HEK293 (cell line): ENCODE measurements at regions not wholly inside any gene's neighbourhood (a gene's known extent, or its start where the extent isn't known, plus 50 kb on each side); places are given as distances from the start of the nearest gene placed in this dataset.

Experiments used
- CTCF ChIA-PET: fragments of 350-600 bp; formaldehyde crosslinking; extraction: SDS; loops from one replicate; lab custom pipeline; 2021; ENCODE audit warnings: antibody characterized with exemption; lab: Yijun Ruan, JAX
- POLR2A ChIA-PET: fragments of 300-600 bp; formaldehyde crosslinking; extraction: SDS; loops from one replicate; lab custom pipeline; 2020; ENCODE audit warnings: antibody characterized with exemption, inconsistent platforms; lab: Yijun Ruan, JAX
- H3K27ac ChIP-seq: fragments of 200-500 bp; sonication (Bioruptor generic); 2 replicates; pipeline ENCODE4 v1.5.1; 2014; ENCODE audit warnings: low read depth, low read length, control low read depth, inconsistent platforms; ENCODE audit errors: extremely low read depth
- H3K36me3 ChIP-seq, 2 experiments: fragments of 200-500 bp in 1 of 2; sonication (Bioruptor generic) in 1 of 2; 1 replicate in 1 of 2; 2 replicates in 1 of 2; pipeline ENCODE4 v1.5.1; 2014 to 2017; ENCODE audit warnings: inconsistent platforms in 2 of 2, low read length in 2 of 2; ENCODE audit not compliant: control insufficient read depth in 2 of 2, insufficient read depth in 1 of 2
- H3K4me1 ChIP-seq: fragments of 200-500 bp; sonication (Bioruptor generic); 2 replicates; pipeline ENCODE4 v1.5.1; 2014; ENCODE audit warnings: mild to moderate bottlenecking, low read length, inconsistent platforms; ENCODE audit not compliant: control insufficient read depth, insufficient read depth
- H3K4me3 ChIP-seq: 2 replicates; pipeline ENCODE4 v1.5.1; 2011; ENCODE audit warnings: low read depth, mild to moderate bottlenecking, control low read depth, low read length, moderate library complexity
- H3K9me3 ChIP-seq: fragments of 200-500 bp; sonication (Bioruptor generic); 2 replicates; pipeline ENCODE4 v1.5.1; 2014; ENCODE audit warnings: low read depth, low read length, inconsistent platforms; ENCODE audit not compliant: control insufficient read depth, insufficient read depth
- EGR2 ChIP-seq: fragments of 450-650 bp; formaldehyde crosslinking; IDR thresholded peaks from 2 replicates; pipeline ENCODE4 v1.5.1; 2016; ENCODE audit warnings: low read depth, missing biosample characterization, missing genetic modification characterization
- IKZF3 ChIP-seq: fragments of 450-650 bp; IDR thresholded peaks from 2 replicates; pipeline ENCODE4 v1.5.0; 2018; ENCODE audit warnings: missing biosample characterization, mild to moderate bottlenecking, missing genetic modification characterization, moderate library complexity
- REPIN1 ChIP-seq: fragments of 450-650 bp; formaldehyde crosslinking; IDR thresholded peaks from 2 replicates; pipeline ENCODE4 v1.5.1; 2017; ENCODE audit warnings: missing biosample characterization, missing genetic modification characterization, low read depth
- SCRT2 ChIP-seq: fragments of 450-650 bp; formaldehyde crosslinking; IDR thresholded peaks from 2 replicates; pipeline ENCODE4 v1.5.1; 2016; ENCODE audit warnings: missing biosample characterization, missing genetic modification characterization
- SETDB1 ChIP-seq: IDR thresholded peaks from one replicate; pipeline ENCODE4 v1.6.1; 2017; ENCODE audit warnings: mild to moderate bottlenecking, low read length, moderate library complexity, mixed read lengths; ENCODE audit not compliant: insufficient read length
- SP7 ChIP-seq: fragments of 450-650 bp; formaldehyde crosslinking; IDR thresholded peaks from 2 replicates; pipeline ENCODE4 v1.5.1; 2016; ENCODE audit warnings: missing biosample characterization, missing genetic modification characterization
- WT1 ChIP-seq: fragments of 450-650 bp; formaldehyde crosslinking; IDR thresholded peaks from 2 replicates; pipeline ENCODE4 v1.5.1; 2016; ENCODE audit warnings: missing biosample characterization, missing genetic modification characterization
- ZBTB26 ChIP-seq: fragments of 450-650 bp; formaldehyde crosslinking; optimal IDR thresholded peaks from 2 replicates; pipeline ENCODE3; 2016; ENCODE audit warnings: missing biosample characterization, mild to moderate bottlenecking, missing genetic modification characterization
- ZEB2 ChIP-seq: fragments of 450-650 bp; formaldehyde crosslinking; IDR thresholded peaks from 2 replicates; pipeline ENCODE4 v1.5.1; 2016; ENCODE audit warnings: missing biosample characterization, missing genetic modification characterization
- ZNF155 ChIP-seq: fragments of 450-650 bp; formaldehyde crosslinking; IDR thresholded peaks from 2 replicates; pipeline ENCODE4 v1.5.1; 2016; ENCODE audit warnings: missing biosample characterization, missing genetic modification characterization
- ZNF16 ChIP-seq: fragments of 450-650 bp; formaldehyde crosslinking; IDR thresholded peaks from 2 replicates; pipeline ENCODE4 v1.5.1; 2016; ENCODE audit warnings: low read depth, missing biosample characterization, missing genetic modification characterization
- ZNF221 ChIP-seq: fragments of 450-650 bp; formaldehyde crosslinking; IDR thresholded peaks from 2 replicates; pipeline ENCODE4 v1.5.1; 2017; ENCODE audit warnings: missing biosample characterization, missing genetic modification characterization, borderline replicate concordance
- ZNF549 ChIP-seq: fragments of 450-650 bp; IDR thresholded peaks from 2 replicates; pipeline ENCODE4 v1.5.1; 2018; ENCODE audit warnings: missing biosample characterization, missing genetic modification characterization, mild to moderate bottlenecking, inconsistent platforms, moderate library complexity
- ZNF621 ChIP-seq: fragments of 450-650 bp; formaldehyde crosslinking; IDR thresholded peaks from 2 replicates; pipeline ENCODE4 v1.5.1; 2017; ENCODE audit warnings: missing biosample characterization, missing genetic modification characterization
- ZNF623 ChIP-seq: fragments of 450-650 bp; formaldehyde crosslinking; IDR thresholded peaks from 2 replicates; pipeline ENCODE4 v1.5.1; 2016; ENCODE audit warnings: missing biosample characterization, missing genetic modification characterization
- ZNF707 ChIP-seq: fragments of 450-650 bp; formaldehyde crosslinking; IDR thresholded peaks from 2 replicates; pipeline ENCODE4 v1.5.1; 2016; ENCODE audit warnings: missing biosample characterization, missing genetic modification characterization
- ZNF76 ChIP-seq: fragments of 450-650 bp; formaldehyde crosslinking; IDR thresholded peaks from 2 replicates; pipeline ENCODE4; 2016; ENCODE audit warnings: low read depth, missing biosample characterization, missing genetic modification characterization, borderline replicate concordance
- ZNF830 ChIP-seq: fragments of 450-650 bp; IDR thresholded peaks from 2 replicates; pipeline ENCODE4 v1.5.0; 2018; ENCODE audit warnings: missing biosample characterization, missing genetic modification characterization, low read depth, mild to moderate bottlenecking, moderate library complexity
- ZSCAN23 ChIP-seq: fragments of 450-650 bp; formaldehyde crosslinking; IDR thresholded peaks from 2 replicates; pipeline ENCODE4 v1.5.1; 2016; ENCODE audit warnings: missing biosample characterization, missing genetic modification characterization
- TF ChIP-seq, protein P1 (sequence below): fragments of 450-650 bp; formaldehyde crosslinking; conservative IDR thresholded peaks from 2 replicates; pipeline ENCODE4 v1.5.1; 2016; ENCODE audit warnings: low read depth, missing biosample characterization, missing genetic modification characterization
- TF ChIP-seq, protein P2 (sequence below): fragments of 450-650 bp; formaldehyde crosslinking; IDR thresholded peaks from 2 replicates; pipeline ENCODE4 v1.5.1; 2016; ENCODE audit warnings: missing biosample characterization, missing genetic modification characterization
- TF ChIP-seq, protein P3 (sequence below): fragments of 450-650 bp; formaldehyde crosslinking; IDR thresholded peaks from 2 replicates; pipeline ENCODE4 v1.5.1; 2017; ENCODE audit warnings: missing biosample characterization, missing genetic modification characterization
- TF ChIP-seq, protein P4 (sequence below): fragments of 450-650 bp; formaldehyde crosslinking; IDR thresholded peaks from 2 replicates; pipeline ENCODE4 v1.5.1; 2016; ENCODE audit warnings: missing biosample characterization, missing genetic modification characterization

DNA sequence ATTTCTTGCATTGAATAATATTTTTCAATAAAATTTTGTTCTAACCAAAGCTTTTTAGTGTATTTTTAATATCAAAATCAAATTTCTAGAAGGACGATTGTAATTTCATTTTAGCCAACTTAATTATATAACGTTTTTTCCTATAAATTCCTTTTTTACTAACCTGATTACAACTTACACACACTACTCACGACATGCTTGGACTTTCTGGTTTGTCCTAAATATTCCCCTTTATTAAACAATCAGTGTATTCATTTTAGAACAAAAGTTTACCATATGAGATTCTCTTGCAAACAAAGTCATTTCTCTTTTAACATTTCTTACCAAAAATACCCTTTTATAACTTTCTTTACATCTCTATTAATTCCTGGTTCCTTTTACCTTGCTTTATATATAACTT is 173.7 kb downstream of the PWWP3B start (continued):
- TF ChIP-seq, protein P1, sequence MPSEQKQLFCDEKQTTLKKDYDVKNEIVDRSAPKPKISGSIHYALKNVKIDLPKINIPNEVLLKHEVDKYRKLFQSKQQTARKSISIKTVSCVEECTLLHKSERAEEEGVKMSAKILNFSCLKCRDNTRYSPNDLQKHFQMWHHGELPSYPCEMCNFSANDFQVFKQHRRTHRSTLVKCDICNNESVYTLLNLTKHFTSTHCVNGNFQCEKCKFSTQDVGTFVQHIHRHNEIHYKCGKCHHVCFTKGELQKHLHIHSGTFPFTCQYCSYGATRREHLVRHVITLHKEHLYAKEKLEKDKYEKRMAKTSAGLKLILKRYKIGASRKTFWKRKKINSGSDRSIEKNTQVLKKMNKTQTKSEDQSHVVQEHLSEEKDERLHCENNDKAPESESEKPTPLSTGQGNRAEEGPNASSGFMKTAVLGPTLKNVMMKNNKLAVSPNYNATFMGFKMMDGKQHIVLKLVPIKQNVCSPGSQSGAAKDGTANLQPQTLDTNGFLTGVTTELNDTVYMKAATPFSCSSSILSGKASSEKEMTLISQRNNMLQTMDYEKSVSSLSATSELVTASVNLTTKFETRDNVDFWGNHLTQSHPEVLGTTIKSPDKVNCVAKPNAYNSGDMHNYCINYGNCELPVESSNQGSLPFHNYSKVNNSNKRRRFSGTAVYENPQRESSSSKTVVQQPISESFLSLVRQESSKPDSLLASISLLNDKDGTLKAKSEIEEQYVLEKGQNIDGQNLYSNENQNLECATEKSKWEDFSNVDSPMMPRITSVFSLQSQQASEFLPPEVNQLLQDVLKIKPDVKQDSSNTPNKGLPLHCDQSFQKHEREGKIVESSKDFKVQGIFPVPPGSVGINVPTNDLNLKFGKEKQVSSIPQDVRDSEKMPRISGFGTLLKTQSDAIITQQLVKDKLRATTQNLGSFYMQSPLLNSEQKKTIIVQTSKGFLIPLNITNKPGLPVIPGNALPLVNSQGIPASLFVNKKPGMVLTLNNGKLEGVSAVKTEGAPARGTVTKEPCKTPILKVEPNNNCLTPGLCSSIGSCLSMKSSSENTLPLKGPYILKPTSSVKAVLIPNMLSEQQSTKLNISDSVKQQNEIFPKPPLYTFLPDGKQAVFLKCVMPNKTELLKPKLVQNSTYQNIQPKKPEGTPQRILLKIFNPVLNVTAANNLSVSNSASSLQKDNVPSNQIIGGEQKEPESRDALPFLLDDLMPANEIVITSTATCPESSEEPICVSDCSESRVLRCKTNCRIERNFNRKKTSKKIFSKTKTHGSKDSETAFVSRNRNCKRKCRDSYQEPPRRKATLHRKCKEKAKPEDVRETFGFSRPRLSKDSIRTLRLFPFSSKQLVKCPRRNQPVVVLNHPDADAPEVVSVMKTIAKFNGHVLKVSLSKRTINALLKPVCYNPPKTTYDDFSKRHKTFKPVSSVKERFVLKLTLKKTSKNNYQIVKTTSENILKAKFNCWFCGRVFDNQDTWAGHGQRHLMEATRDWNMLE: peak; percentile 35; the same call in 1 of the 2 replicates
- peak; percentile 99 for TF ChIP-seq SETDB1
- TF ChIP-seq ZNF549 (tag by site-specific recombination): 0 out of 2 replicates have a peak, but pooled peaks have one; percentile 14

- no peaks in the 10 kb centered on the region; the same call in 1 of the 2 replicates for H3K9me3 ChIP-seq
- H3K36me3 ChIP-seq: no peaks in the 10 kb centered on the region
- H3K27ac ChIP-seq: no peak overlapping the region
- TF ChIP-seq ZNF707 (tag by site-specific recombination): no peak
- TF ChIP-seq ZSCAN23 (tag by site-specific recombination): no peak
- no peak for TF ChIP-seq ZNF76 (tag by site-specific recombination)
- no peak for TF ChIP-seq ZNF621
- TF ChIP-seq ZNF221 (tag by site-specific recombination): no peak
- TF ChIP-seq ZNF155 (tag by site-specific recombination): no peak
- TF ChIP-seq, protein P2, sequence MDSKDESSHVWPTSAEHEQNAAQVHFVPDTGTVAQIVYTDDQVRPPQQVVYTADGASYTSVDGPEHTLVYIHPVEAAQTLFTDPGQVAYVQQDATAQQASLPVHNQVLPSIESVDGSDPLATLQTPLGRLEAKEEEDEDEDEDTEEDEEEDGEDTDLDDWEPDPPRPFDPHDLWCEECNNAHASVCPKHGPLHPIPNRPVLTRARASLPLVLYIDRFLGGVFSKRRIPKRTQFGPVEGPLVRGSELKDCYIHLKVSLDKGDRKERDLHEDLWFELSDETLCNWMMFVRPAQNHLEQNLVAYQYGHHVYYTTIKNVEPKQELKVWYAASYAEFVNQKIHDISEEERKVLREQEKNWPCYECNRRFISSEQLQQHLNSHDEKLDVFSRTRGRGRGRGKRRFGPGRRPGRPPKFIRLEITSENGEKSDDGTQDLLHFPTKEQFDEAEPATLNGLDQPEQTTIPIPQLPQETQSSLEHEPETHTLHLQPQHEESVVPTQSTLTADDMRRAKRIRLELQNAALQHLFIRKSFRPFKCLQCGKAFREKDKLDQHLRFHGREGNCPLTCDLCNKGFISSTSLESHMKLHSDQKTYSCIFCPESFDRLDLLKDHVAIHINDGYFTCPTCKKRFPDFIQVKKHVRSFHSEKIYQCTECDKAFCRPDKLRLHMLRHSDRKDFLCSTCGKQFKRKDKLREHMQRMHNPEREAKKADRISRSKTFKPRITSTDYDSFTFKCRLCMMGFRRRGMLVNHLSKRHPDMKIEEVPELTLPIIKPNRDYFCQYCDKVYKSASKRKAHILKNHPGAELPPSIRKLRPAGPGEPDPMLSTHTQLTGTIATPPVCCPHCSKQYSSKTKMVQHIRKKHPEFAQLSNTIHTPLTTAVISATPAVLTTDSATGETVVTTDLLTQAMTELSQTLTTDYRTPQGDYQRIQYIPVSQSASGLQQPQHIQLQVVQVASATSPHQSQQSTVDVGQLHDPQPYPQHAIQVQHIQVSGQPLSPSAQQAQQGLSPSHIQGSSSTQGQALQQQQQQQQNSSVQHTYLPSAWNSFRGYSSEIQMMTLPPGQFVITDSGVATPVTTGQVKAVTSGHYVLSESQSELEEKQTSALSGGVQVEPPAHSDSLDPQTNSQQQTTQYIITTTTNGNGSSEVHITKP (tag by site-specific recombination): no peak
- no peak for TF ChIP-seq REPIN1
- TF ChIP-seq, protein P3, sequence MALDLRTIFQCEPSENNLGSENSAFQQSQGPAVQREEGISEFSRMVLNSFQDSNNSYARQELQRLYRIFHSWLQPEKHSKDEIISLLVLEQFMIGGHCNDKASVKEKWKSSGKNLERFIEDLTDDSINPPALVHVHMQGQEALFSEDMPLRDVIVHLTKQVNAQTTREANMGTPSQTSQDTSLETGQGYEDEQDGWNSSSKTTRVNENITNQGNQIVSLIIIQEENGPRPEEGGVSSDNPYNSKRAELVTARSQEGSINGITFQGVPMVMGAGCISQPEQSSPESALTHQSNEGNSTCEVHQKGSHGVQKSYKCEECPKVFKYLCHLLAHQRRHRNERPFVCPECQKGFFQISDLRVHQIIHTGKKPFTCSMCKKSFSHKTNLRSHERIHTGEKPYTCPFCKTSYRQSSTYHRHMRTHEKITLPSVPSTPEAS: no peak
- TF ChIP-seq EGR2 (tag by site-specific recombination): no peak
- no peak for TF ChIP-seq ZEB2 (tag by site-specific recombination)
- CTCF ChIA-PET: no interaction called here
- H3K4me1 ChIP-seq: no peaks in the 10 kb centered on the region
- POLR2A ChIA-PET: no interaction called here
- H3K4me3 ChIP-seq: no peak overlapping the region
Observed at GRCh38 chrX:106356580-106356979, 188.5 kb downstream of the PWWP3B start.

DNA sequence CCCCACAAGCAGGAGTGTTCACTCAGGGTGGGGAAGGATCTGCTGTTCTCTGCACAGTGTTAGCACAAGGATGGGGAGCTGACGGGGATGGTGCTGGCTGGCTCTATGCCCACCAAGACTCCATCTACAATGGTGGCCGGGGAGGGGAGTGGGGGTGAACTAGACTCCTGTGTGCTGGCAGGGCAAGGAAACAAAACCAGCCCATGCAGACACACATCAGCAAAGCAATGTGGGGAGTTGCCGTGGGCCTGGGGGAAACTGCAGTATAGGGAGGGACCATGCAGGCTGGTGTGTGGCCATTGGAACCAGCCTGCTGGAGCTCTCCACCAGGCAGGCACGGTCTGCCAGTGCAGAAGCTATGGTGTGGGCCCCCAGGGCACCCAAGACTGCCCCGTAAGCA is 195.1 kb downstream of the PWWP3B start:
- POLR2A ChIA-PET: no interaction called here
- no peaks in the 10 kb centered on the region; the same call in 1 of the 2 replicates for H3K9me3 ChIP-seq
- H3K4me1 ChIP-seq: no peaks in the 10 kb centered on the region
- no peak overlapping the region for H3K4me3 ChIP-seq
- CTCF ChIA-PET: no interaction called here
- TF ChIP-seq ZNF830: no peak
- TF ChIP-seq, protein P4, sequence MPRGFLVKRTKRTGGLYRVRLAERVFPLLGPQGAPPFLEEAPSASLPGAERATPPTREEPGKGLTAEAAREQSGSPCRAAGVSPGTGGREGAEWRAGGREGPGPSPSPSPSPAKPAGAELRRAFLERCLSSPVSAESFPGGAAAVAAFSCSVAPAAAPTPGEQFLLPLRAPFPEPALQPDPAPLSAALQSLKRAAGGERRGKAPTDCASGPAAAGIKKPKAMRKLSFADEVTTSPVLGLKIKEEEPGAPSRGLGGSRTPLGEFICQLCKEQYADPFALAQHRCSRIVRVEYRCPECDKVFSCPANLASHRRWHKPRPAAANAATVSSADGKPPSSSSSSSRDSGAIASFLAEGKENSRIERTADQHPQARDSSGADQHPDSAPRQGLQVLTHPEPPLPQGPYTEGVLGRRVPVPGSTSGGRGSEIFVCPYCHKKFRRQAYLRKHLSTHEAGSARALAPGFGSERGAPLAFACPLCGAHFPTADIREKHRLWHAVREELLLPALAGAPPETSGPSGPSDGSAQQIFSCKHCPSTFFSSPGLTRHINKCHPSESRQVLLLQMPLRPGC (tag by site-specific recombination): no peak
- TF ChIP-seq ZBTB26 (tag by site-specific recombination): no peak
- no peak for TF ChIP-seq ZNF623 (tag by site-specific recombination)
- TF ChIP-seq ZNF16: no peak
- TF ChIP-seq WT1 (tag by site-specific recombination): no peak
- no peak for TF ChIP-seq SP7 (tag by site-specific recombination)
- TF ChIP-seq IKZF3 (tag by site-specific recombination): no peak
- TF ChIP-seq SCRT2 (tag by site-specific recombination): no peak
- H3K27ac ChIP-seq: no peak overlapping the region
- H3K36me3 ChIP-seq: no peaks in the 10 kb centered on the region
